HG03045 (cell line): ENCODE measurements at regions not wholly inside any gene's neighbourhood (a gene's known extent, or its start where the extent isn't known, plus 50 kb on each side); places are given as distances from the start of the nearest gene placed in this dataset.
A peak's percentile ranks its signal among the peaks of the same experiment; 100 is the strongest.

ENCODE experiments used
- ATAC-seq: cut with Tn5 transposase; IDR thresholded peaks from one replicate; pipeline ENCODE4 v1.9.1; 2021; ENCODE audit warnings: mild to moderate bottlenecking, moderate library complexity; ENCODE audit not compliant: unreplicated experiment

GRCh38 chr6:14645841-14646240, 528.3 kb downstream of the CD83 start:
- ATAC-seq, result no peak

GRCh38 chr6:14646371-14646770, 528.8 kb downstream of the CD83 start:
- ATAC-seq, result no peak

- no peak for ATAC-seq
Observed at GRCh38 chr6:14647357-14647756, 529.8 kb downstream of the CD83 start.

- ATAC-seq, result no peak
Observed at GRCh38 chr6:14652536-14652935, 535.0 kb downstream of the CD83 start.

GRCh38 chr6:14655201-14656061, 537.9 kb downstream of the CD83 start:
- ATAC-seq, result no peak

- ATAC-seq, result no peak
Observed at GRCh38 chr6:14656078-14656521, 538.5 kb downstream of the CD83 start.

- no peak for ATAC-seq
Observed at GRCh38 chr6:14656649-14657048, 539.1 kb downstream of the CD83 start.

- no peak for ATAC-seq
Observed at GRCh38 chr6:14658030-14658429, 540.5 kb downstream of the CD83 start.

GRCh38 chr6:14658886-14659561, 541.5 kb downstream of the CD83 start:
- ATAC-seq, result no peak

GRCh38 chr6:14659841-14660240, 542.3 kb downstream of the CD83 start:
- ATAC-seq, result no peak

- peak; percentile 56 for ATAC-seq
Observed at GRCh38 chr6:14660806-14661579, 543.4 kb downstream of the CD83 start.

GRCh38 chr6:14661691-14662090, 544.1 kb downstream of the CD83 start:
- ATAC-seq, result no peak

- no peak for ATAC-seq
Observed at GRCh38 chr6:14664112-14664601, 546.6 kb downstream of the CD83 start.

- no peak for ATAC-seq
Observed at GRCh38 chr6:14664621-14665315, 547.2 kb downstream of the CD83 start.

GRCh38 chr6:14665827-14666724, 548.5 kb downstream of the CD83 start:
- ATAC-seq, result peak; percentile 53

- ATAC-seq, result no peak
Observed at GRCh38 chr6:14670806-14671205, 553.2 kb downstream of the CD83 start.

- ATAC-seq, result no peak
Observed at GRCh38 chr6:14671261-14671681, 553.7 kb downstream of the CD83 start.

GRCh38 chr6:14671937-14672336, 554.4 kb downstream of the CD83 start:
- no peak for ATAC-seq

- ATAC-seq, result no peak
Observed at GRCh38 chr6:14673201-14673600, 555.6 kb downstream of the CD83 start.

- ATAC-seq, result no peak
Observed at GRCh38 chr6:14674458-14674857, 556.9 kb downstream of the CD83 start.
